Activated naive CD8-positive, alpha-beta T cell treated with anti-CD3 and anti-CD28 coated beads, Interleukin-2, amount 50 U/mL, for 24 hours (primary cell): ENCODE measurements at regions not wholly inside any gene's neighbourhood (a gene's known extent, or its start where the extent isn't known, plus 50 kb on each side); places are given as distances from the start of the nearest gene placed in this dataset.
"Not testable (repeated sequence)": the region's sequence is repeated elsewhere in the genome, so short reads cannot be mapped to it uniquely, and the experiment has no call there.

Source experiments
- ATAC-seq: fragments of 150-1000 bp; cut with Tn5 transposase; one replicate; pipeline ENCODE4 v1.10.0; 2021
- DNase-seq: peaks from one replicate; pipeline ENCODE4 v3.0.0; 2021
- H3K27ac Mint-ChIP-seq: one replicate; pipeline ENCODE4 v1.8.0; 2021; ENCODE audit warnings: mild to moderate bottlenecking, mixed read lengths
- H3K27me3 Mint-ChIP-seq: one replicate; pipeline ENCODE4 v1.8.0; 2021; ENCODE audit warnings: mixed read lengths
- H3K36me3 Mint-ChIP-seq: one replicate; pipeline ENCODE4 v1.8.0; 2021; ENCODE audit warnings: low read depth, mixed read lengths
- H3K4me1 Mint-ChIP-seq: one replicate; pipeline ENCODE4 v1.8.0; 2021; ENCODE audit warnings: mixed read lengths
- H3K4me3 Mint-ChIP-seq: one replicate; pipeline ENCODE4 v1.8.0; 2021; ENCODE audit warnings: mild to moderate bottlenecking, moderate library complexity, mixed read lengths
- H3K9me3 Mint-ChIP-seq: one replicate; pipeline ENCODE4 v1.8.0; 2021; ENCODE audit warnings: mixed read lengths

DNA sequence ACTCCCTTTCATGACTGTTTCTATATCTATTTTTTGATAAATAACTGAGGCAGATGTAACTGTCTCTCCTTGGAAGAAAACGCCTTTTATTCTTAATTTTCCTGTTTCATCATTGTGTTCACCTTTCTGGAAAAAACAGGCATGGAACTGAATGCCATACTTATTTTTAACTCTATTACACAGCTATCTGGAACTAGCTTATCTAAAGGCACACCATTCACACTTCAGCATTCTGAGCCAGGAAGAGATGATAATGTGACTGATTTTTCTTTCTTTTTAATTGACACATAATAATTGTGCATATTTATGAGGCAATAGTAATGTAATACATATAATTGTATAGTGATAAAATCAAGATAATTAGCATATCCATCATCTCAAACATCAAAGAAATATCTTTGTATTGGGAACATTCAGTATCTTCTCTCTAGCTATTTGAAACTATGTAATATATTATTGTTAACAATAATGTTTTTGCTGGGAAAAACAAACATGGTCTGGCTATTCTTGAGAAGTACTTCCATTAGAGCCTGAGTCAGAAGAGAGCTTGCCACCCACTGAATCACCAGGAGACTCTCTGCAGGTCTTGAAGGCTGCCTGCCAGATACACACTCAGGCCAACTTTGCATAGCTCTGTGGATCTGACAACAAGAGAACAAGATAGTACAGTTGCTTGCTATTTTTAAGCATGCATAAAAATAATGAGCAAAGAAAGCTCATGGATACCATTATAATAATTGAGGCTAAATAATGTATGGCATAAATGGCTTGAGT lies 501.0 kb upstream of the EDIL3 start:
- Mint-ChIP-seq H3K4me3 (no peak overlapping the region), H3K4me1 (no peaks in the 10 kb centered on the region), H3K27me3 (no peaks in the 10 kb centered on the region), H3K9me3 (peaks cover 5% of the 10 kb centered on the region), H3K27ac (no peak overlapping the region), H3K36me3 (no peaks in the 10 kb centered on the region)
- DNase-seq (no peak), ATAC-seq (no peak)

GRCh38 chr5:84881737-84882136 lies 497.1 kb upstream of the EDIL3 start:
- H3K9me3 Mint-ChIP-seq, result peaks cover 8% of the 10 kb centered on the region
- H3K4me3 Mint-ChIP-seq, result no peak overlapping the region

GRCh38 chr5:84874196-84874595 lies 489.5 kb upstream of the EDIL3 start:
- no peak for DNase-seq
- peaks cover 12% of the 10 kb centered on the region for H3K9me3 Mint-ChIP-seq
- H3K36me3 Mint-ChIP-seq, result no peaks in the 10 kb centered on the region
- H3K4me1 Mint-ChIP-seq, result peaks cover 2% of the 10 kb centered on the region
- no peak for ATAC-seq
- H3K27ac Mint-ChIP-seq, result no peak overlapping the region
- H3K27me3 Mint-ChIP-seq, result no peaks in the 10 kb centered on the region
- H3K4me3 Mint-ChIP-seq, result no peak overlapping the region

More at GRCh38 chr5:84881737-84882136, 497.1 kb upstream of the EDIL3 start:
- Mint-ChIP-seq H3K36me3 (no peaks in the 10 kb centered on the region), H3K27ac (no peak overlapping the region), H3K4me1 (no peaks in the 10 kb centered on the region), H3K27me3 (no peaks in the 10 kb centered on the region)
- no peak for ATAC-seq
- no peak for DNase-seq

DNA sequence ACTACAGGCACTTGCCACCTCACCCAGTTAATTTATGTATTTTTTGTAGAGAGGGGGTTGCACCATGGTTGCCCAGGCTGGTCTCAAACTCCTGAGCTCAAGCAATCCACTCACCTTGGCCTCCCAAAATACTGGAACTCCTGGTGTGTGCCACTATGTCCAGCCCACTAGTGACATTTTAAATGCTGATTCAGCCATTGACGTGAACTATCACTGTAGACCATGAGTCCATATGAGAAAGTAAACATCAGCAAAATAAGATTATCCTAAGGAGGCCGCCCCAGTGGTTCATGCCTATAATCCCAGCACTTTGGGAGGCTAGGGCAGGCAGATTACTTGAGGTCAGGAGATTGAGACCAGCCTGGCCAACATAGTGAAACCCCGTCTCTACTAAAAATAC lies 488.1 kb upstream of the EDIL3 start:
- Mint-ChIP-seq H3K27me3 (no peaks in the 10 kb centered on the region), H3K4me1 (peaks cover 2% of the 10 kb centered on the region), H3K36me3 (no peaks in the 10 kb centered on the region), H3K9me3 (peaks cover 9% of the 10 kb centered on the region), H3K4me3 (no peak overlapping the region), H3K27ac (no peak overlapping the region)
- ATAC-seq (no peak), DNase-seq (no peak)

DNA sequence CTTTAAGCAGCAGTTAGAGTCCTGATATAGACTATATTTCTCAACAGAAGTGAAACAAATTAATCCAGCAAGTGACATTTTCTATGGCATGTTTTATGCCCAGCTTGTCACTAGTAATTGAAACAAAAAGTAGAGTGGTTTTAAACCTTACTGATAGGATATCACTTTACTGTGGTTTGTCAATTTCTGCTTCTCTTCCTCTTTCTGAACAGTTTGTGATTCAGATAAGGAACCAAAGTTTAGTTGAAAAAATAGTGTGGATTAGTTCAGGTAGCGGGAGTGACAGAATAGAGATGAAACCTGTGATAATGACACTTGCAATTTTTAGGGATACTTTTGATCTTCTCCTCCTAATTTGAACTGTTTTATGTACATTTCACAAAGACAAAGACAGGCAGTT lies 485.7 kb upstream of the EDIL3 start:
- Mint-ChIP-seq H3K36me3 (no peaks in the 10 kb centered on the region), H3K27ac (no peak overlapping the region), H3K9me3 (peaks cover 3% of the 10 kb centered on the region), H3K27me3 (no peaks in the 10 kb centered on the region), H3K4me3 (no peak overlapping the region), H3K4me1 (peaks cover 2% of the 10 kb centered on the region)
- no peak for ATAC-seq
- DNase-seq, result no peak

GRCh38 chr5:84869675-84870074 lies 485.0 kb upstream of the EDIL3 start:
- Mint-ChIP-seq H3K4me3 (no peak overlapping the region), H3K27ac (no peak overlapping the region), H3K36me3 (no peaks in the 10 kb centered on the region), H3K27me3 (no peaks in the 10 kb centered on the region), H3K4me1 (peaks cover 2% of the 10 kb centered on the region), H3K9me3 (peaks cover 3% of the 10 kb centered on the region)
- no peak for DNase-seq
- ATAC-seq, result no peak

DNA sequence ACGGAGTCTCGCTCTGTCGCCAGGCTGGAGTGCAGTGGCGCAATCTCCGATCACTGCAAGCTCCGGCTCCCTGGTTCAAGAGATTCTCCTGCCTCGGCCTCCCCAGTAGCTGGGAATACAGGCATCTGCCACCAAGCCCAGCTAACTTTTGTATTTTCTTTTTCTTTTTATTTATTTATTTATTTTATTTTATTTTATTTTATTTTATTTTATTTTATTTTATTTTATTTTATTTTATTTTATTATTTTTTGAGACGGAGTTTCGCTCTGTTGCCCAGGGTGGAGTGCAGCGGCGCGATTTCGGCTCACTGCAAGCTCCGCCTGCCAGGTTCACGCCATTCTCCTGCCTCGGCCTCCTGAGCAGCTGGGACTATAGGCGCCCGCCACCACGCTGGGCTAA lies 479.3 kb upstream of the EDIL3 start:
- H3K9me3 Mint-ChIP-seq, result peaks cover 10% of the 10 kb centered on the region
- H3K4me1 Mint-ChIP-seq, H3K4me3 Mint-ChIP-seq, ATAC-seq, H3K36me3 Mint-ChIP-seq, H3K27ac Mint-ChIP-seq, DNase-seq, H3K27me3 Mint-ChIP-seq: not testable (repeated sequence)

GRCh38 chr5:84863020-84863419 lies 478.3 kb upstream of the EDIL3 start:
- H3K27me3 Mint-ChIP-seq, result no peaks in the 10 kb centered on the region

GRCh38 chr5:84862132-84862531 lies 477.5 kb upstream of the EDIL3 start:
- no peaks in the 10 kb centered on the region for H3K4me1 Mint-ChIP-seq
- H3K36me3 Mint-ChIP-seq, result no peaks in the 10 kb centered on the region
- no peaks in the 10 kb centered on the region for H3K27me3 Mint-ChIP-seq
- DNase-seq, result no peak
- no peak overlapping the region for H3K27ac Mint-ChIP-seq
- peaks cover 10% of the 10 kb centered on the region for H3K9me3 Mint-ChIP-seq
- H3K4me3 Mint-ChIP-seq, result no peak overlapping the region
- no peak for ATAC-seq

More at GRCh38 chr5:84863020-84863419, 478.3 kb upstream of the EDIL3 start:
- H3K36me3 Mint-ChIP-seq, result no peaks in the 10 kb centered on the region
- no peak for ATAC-seq
- DNase-seq, result no peak
- peaks cover 10% of the 10 kb centered on the region for H3K9me3 Mint-ChIP-seq
- H3K4me1 Mint-ChIP-seq, result no peaks in the 10 kb centered on the region
- H3K27ac Mint-ChIP-seq, result no peak overlapping the region
- no peak overlapping the region for H3K4me3 Mint-ChIP-seq

- no peak overlapping the region for H3K4me3 Mint-ChIP-seq
Measured at GRCh38 chr5:84861306-84861705, 476.6 kb upstream of the EDIL3 start.

DNA sequence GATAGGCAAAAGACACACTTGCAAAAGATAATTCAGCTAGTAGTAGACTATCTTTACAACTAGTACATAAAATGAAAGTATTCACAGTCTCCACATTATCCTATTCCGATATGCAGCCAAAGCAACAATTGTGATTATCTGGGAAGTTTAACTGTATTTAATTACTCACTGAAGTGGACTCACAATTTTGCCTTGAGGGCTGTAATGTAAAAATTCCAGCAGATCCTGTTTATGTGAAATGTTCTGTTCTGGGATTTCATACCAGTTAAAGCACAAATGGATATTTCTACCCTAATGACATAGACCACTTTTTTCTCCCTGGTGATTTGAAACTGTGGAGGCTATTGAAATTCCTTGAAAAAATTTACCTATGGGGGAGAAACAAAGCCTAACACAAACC lies 474.4 kb upstream of the EDIL3 start:
- ATAC-seq, result no peak
- H3K4me3 Mint-ChIP-seq, result no peak overlapping the region
- H3K4me1 Mint-ChIP-seq, result no peaks in the 10 kb centered on the region
- no peak for DNase-seq
- H3K27me3 Mint-ChIP-seq, result no peaks in the 10 kb centered on the region
- no peak overlapping the region for H3K27ac Mint-ChIP-seq
- no peaks in the 10 kb centered on the region for H3K36me3 Mint-ChIP-seq
- peaks cover 14% of the 10 kb centered on the region for H3K9me3 Mint-ChIP-seq

More at GRCh38 chr5:84861306-84861705, 476.6 kb upstream of the EDIL3 start:
- Mint-ChIP-seq H3K27me3 (no peaks in the 10 kb centered on the region), H3K4me1 (no peaks in the 10 kb centered on the region), H3K9me3 (peaks cover 14% of the 10 kb centered on the region), H3K27ac (no peak overlapping the region), H3K36me3 (no peaks in the 10 kb centered on the region)
- ATAC-seq (no peak), DNase-seq (no peak)

- ATAC-seq, result no peak
- DNase-seq, result no peak
- H3K4me1 Mint-ChIP-seq, result no peaks in the 10 kb centered on the region
- no peaks in the 10 kb centered on the region for H3K36me3 Mint-ChIP-seq
- H3K27ac Mint-ChIP-seq, result no peak overlapping the region
- no peak overlapping the region for H3K4me3 Mint-ChIP-seq
- peaks cover 4% of the 10 kb centered on the region for H3K9me3 Mint-ChIP-seq
- H3K27me3 Mint-ChIP-seq, result no peaks in the 10 kb centered on the region
Measured at GRCh38 chr5:84831701-84832100, 447.0 kb upstream of the EDIL3 start.

- no peaks in the 10 kb centered on the region for H3K36me3 Mint-ChIP-seq
- peaks cover 4% of the 10 kb centered on the region for H3K9me3 Mint-ChIP-seq
- H3K4me3 Mint-ChIP-seq, result no peak overlapping the region
- no peak for DNase-seq
- no peak overlapping the region for H3K27ac Mint-ChIP-seq
- no peaks in the 10 kb centered on the region for H3K4me1 Mint-ChIP-seq
- H3K27me3 Mint-ChIP-seq, result no peaks in the 10 kb centered on the region
- no peak for ATAC-seq
Measured at GRCh38 chr5:84830265-84830664, 445.6 kb upstream of the EDIL3 start.

GRCh38 chr5:84825606-84826005 lies 440.9 kb upstream of the EDIL3 start:
- no peaks in the 10 kb centered on the region for H3K4me1 Mint-ChIP-seq
- ATAC-seq, result no peak
- H3K4me3 Mint-ChIP-seq, result no peak overlapping the region
- no peak for DNase-seq
- no peak overlapping the region for H3K27ac Mint-ChIP-seq
- no peaks in the 10 kb centered on the region for H3K27me3 Mint-ChIP-seq
- H3K36me3 Mint-ChIP-seq, result no peaks in the 10 kb centered on the region
- no peaks in the 10 kb centered on the region for H3K9me3 Mint-ChIP-seq

GRCh38 chr5:84821924-84822323 lies 437.2 kb upstream of the EDIL3 start:
- H3K27me3 Mint-ChIP-seq, result no peaks in the 10 kb centered on the region

GRCh38 chr5:84817953-84818352 lies 433.3 kb upstream of the EDIL3 start:
- no peaks in the 10 kb centered on the region for H3K4me1 Mint-ChIP-seq
- no peak overlapping the region for H3K4me3 Mint-ChIP-seq
- DNase-seq, result no peak
- no peak overlapping the region for H3K27ac Mint-ChIP-seq
- no peaks in the 10 kb centered on the region for H3K36me3 Mint-ChIP-seq
- no peaks in the 10 kb centered on the region for H3K27me3 Mint-ChIP-seq
- no peak for ATAC-seq
- no peaks in the 10 kb centered on the region for H3K9me3 Mint-ChIP-seq

More at GRCh38 chr5:84821924-84822323, 437.2 kb upstream of the EDIL3 start:
- no peaks in the 10 kb centered on the region for H3K4me1 Mint-ChIP-seq
- H3K9me3 Mint-ChIP-seq, result no peaks in the 10 kb centered on the region
- H3K4me3 Mint-ChIP-seq, result no peak overlapping the region
- no peak for ATAC-seq
- H3K27ac Mint-ChIP-seq, result no peak overlapping the region
- no peaks in the 10 kb centered on the region for H3K36me3 Mint-ChIP-seq
- no peak for DNase-seq
